ENCODE measurements at regions not wholly inside any gene's neighbourhood (a gene's known extent, or its start where the extent isn't known, plus 50 kb on each side); places are given as distances from the start of the nearest gene placed in this dataset.

DNA sequence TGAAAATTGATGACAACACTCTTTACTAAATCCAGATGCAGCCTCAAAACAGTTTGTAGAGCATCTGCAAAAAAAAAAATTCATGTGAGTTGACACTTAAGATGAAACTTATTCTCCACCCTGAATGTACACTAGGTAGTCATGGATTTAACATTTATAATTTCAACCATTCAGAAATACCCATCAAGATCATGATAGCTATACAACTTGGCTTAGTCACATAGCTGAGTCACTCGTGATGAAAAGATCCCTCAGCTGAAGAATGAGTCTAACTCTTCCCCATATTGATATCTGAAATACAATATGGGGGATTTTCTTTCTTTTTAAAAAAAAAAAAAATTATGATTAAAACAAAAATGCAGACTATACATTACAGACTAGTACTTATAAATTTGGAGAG, 104.8 kb upstream of the PLEKHG7 start (continued):
- TF ChIP-seq ZNF501 (tag by site-specific recombination; IDR thresholded peaks at IDR 0.05) (no peak), ZNF404 (tag by site-specific recombination; IDR thresholded peaks at IDR 0.05) (no peak), ZBTB48 (tag by site-specific recombination; IDR thresholded peaks at IDR 0.05) (no peak), ZNF785 (tag by site-specific recombination; IDR thresholded peaks at IDR 0.05) (no peak), ZNF391 (tag by site-specific recombination; IDR thresholded peaks at IDR 0.05; ENCODE audit: borderline replicate concordance, low read depth) (no peak), ZBTB20 (tag by site-specific recombination; IDR thresholded peaks at IDR 0.05) (no peak), SCRT2 (tag by site-specific recombination; IDR thresholded peaks at IDR 0.05) (no peak), ZNF2 (tag by site-specific recombination; IDR thresholded peaks at IDR 0.05) (no peak)

GRCh38 chr12:92597118-92597517, 105.7 kb upstream of the PLEKHG7 start:
- CTCF ChIA-PET, result interaction anchor here (1.3 to 2.2 kb wide), 2 partner anchors 11 to 38 kb away, joined by 3 to 7 read pairs; no protein-coding TSS in a partner anchor
- no peak for TF ChIP-seq ZNF585B (tag by site-specific recombination; IDR thresholded peaks at IDR 0.05)
- no peak for TF ChIP-seq ZNF239 (tag by site-specific recombination; IDR thresholded peaks at IDR 0.05)
- TF ChIP-seq ZNF24 (tag by site-specific recombination; IDR thresholded peaks at IDR 0.05), result no peak
- no peak for TF ChIP-seq ZNF561 (tag by site-specific recombination; IDR thresholded peaks at IDR 0.05; ENCODE audit: borderline replicate concordance)
- no peak for TF ChIP-seq ZNF138 (tag by site-specific recombination; IDR thresholded peaks at IDR 0.05; ENCODE audit: borderline replicate concordance)
- no peak for TF ChIP-seq ZNF426 (tag by site-specific recombination; IDR thresholded peaks at IDR 0.05)
- no peak for TF ChIP-seq PRDM6 (tag by site-specific recombination; IDR thresholded peaks at IDR 0.05)
- no peak for TF ChIP-seq ZNF354C (tag by site-specific recombination; IDR thresholded peaks at IDR 0.05; ENCODE audit: borderline replicate concordance, low read depth)
- no peak for TF ChIP-seq ZNF48 (tag by site-specific recombination; IDR thresholded peaks at IDR 0.05)
- no peak for TF ChIP-seq ZNF785 (tag by site-specific recombination; IDR thresholded peaks at IDR 0.05)
- H3K4me3 ChIP-seq (ENCODE audit: low read depth, low read length), result no peak overlapping the region
- POLR2A ChIA-PET, result no interaction called here
- H3K9me3 ChIP-seq (ENCODE audit: control insufficient read depth, insufficient read depth, low read depth, low read length), result no peaks in the 10 kb centered on the region
- H3K4me1 ChIP-seq (ENCODE audit: control insufficient read depth, insufficient read depth, low read length), result no peaks in the 10 kb centered on the region
- no peaks in the 10 kb centered on the region for H3K36me3 ChIP-seq (ENCODE audit: control insufficient read depth in 2 of 2, insufficient read depth in 1 of 2, low read length in 2 of 2)
- H3K27ac ChIP-seq (ENCODE audit: extremely low read depth, low read depth, low read length), result no peak overlapping the region

DNA sequence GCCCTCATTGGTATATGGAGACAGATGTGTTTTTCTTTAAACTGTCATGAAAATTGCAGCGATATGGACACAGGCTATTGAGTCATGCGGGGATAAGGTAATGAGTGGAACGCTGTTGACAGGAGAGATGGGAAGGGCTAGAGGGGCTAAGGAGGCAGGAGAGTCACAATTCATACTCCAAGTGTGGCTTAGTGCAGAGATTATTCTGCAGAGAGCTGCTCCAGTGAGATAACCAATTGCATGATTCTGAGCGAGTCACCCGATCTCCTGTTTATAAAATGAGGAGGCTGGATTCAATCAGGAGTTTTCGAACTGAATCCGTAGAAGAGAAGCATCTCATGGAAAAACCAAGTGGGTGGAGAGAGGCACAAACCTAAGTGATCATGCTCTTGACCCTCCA, 106.4 kb upstream of the PLEKHG7 start:
- Histone ChIP-seq H3K27ac (ENCODE audit: extremely low read depth, low read depth, low read length) (no peak overlapping the region), H3K36me3 (ENCODE audit: control insufficient read depth in 2 of 2, insufficient read depth in 1 of 2, low read length in 2 of 2) (no peaks in the 10 kb centered on the region), H3K9me3 (ENCODE audit: control insufficient read depth, insufficient read depth, low read depth, low read length) (no peaks in the 10 kb centered on the region), H3K4me3 (ENCODE audit: low read depth, low read length) (no peak overlapping the region), H3K4me1 (ENCODE audit: control insufficient read depth, insufficient read depth, low read length) (no peaks in the 10 kb centered on the region)
- ChIA-PET CTCF (no interaction called here), POLR2A (no interaction called here)
- TF ChIP-seq ZNF473 (tag by site-specific recombination; IDR thresholded peaks at IDR 0.05) (no peak), ZNF626 (tag by site-specific recombination; IDR thresholded peaks at IDR 0.05) (no peak), KLF9 (tag by site-specific recombination; IDR thresholded peaks at IDR 0.05; ENCODE audit: low read depth) (no peak), ZNF776 (tag by site-specific recombination; IDR thresholded peaks at IDR 0.05; ENCODE audit: borderline replicate concordance) (no peak), ZNF837 (tag by site-specific recombination; IDR thresholded peaks at IDR 0.05) (no peak), ZNF146 (tag by site-specific recombination; IDR thresholded peaks at IDR 0.05) (no peak), ZNF133 (tag by site-specific recombination; IDR thresholded peaks at IDR 0.05) (no peak), PATZ1 (tag by site-specific recombination; IDR thresholded peaks at IDR 0.05) (no peak), HOXA7 (CRISPR knock-in tag; IDR thresholded peaks at IDR 0.05; ENCODE audit: borderline replicate concordance) (no peak), ZNF670 (tag by site-specific recombination; IDR thresholded peaks at IDR 0.05; ENCODE audit: low read depth) (no peak), ZNF610 (tag by site-specific recombination; IDR thresholded peaks at IDR 0.05; ENCODE audit: borderline replicate concordance) (no peak), ZBTB1 (tag by site-specific recombination; IDR thresholded peaks at IDR 0.05) (no peak), ZNF138 (tag by site-specific recombination; IDR thresholded peaks at IDR 0.05; ENCODE audit: borderline replicate concordance) (no peak)
- TF ChIP-seq, protein P1, sequence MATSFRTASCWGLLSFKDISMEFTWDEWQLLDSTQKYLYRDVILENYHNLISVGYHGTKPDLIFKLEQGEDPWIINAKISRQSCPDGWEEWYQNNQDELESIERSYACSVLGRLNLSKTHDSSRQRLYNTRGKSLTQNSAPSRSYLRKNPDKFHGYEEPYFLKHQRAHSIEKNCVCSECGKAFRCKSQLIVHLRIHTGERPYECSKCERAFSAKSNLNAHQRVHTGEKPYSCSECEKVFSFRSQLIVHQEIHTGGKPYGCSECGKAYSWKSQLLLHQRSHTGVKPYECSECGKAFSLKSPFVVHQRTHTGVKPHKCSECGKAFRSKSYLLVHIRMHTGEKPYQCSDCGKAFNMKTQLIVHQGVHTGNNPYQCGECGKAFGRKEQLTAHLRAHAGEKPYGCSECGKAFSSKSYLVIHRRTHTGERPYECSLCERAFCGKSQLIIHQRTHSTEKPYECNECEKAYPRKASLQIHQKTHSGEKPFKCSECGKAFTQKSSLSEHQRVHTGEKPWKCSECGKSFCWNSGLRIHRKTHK (tag by site-specific recombination; IDR thresholded peaks at IDR 0.05), result no peak
- TF ChIP-seq, protein P2, sequence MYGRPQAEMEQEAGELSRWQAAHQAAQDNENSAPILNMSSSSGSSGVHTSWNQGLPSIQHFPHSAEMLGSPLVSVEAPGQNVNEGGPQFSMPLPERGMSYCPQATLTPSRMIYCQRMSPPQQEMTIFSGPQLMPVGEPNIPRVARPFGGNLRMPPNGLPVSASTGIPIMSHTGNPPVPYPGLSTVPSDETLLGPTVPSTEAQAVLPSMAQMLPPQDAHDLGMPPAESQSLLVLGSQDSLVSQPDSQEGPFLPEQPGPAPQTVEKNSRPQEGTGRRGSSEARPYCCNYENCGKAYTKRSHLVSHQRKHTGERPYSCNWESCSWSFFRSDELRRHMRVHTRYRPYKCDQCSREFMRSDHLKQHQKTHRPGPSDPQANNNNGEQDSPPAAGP (tag by site-specific recombination; IDR thresholded peaks at IDR 0.05), result no peak
